Stimulated activated CD4-positive, alpha-beta T cell treated with anti-CD3 and anti-CD28 coated beads, Interleukin-15, amount 100 ng/mL, for 48 hours (primary cell): ENCODE measurements at regions not wholly inside any gene's neighbourhood (a gene's known extent, or its start where the extent isn't known, plus 50 kb on each side); places are given as distances from the start of the nearest gene placed in this dataset.

Source experiments
- DNase-seq, 2 donors: peaks; one replicate each; pipeline ENCODE4 v3.0.0-alpha.2; 2020; ENCODE audit warnings: low read depth in 2 of 2

GRCh38 chr18:34978533-34978893, 62.7 kb upstream of the MAPRE2 start:
- no peak for DNase-seq

GRCh38 chr18:34978953-34979608, 62.1 kb upstream of the MAPRE2 start:
- peak; percentile 58 to 69 for DNase-seq

- no peak for DNase-seq
Observed at GRCh38 chr18:34981487-34981886, 59.7 kb upstream of the MAPRE2 start.

GRCh38 chr18:34985963-34986362, 55.2 kb upstream of the MAPRE2 start:
- no peak for DNase-seq

GRCh38 chr18:34990597-34990996, 50.6 kb upstream of the MAPRE2 start:
- DNase-seq, result no peak

- DNase-seq, result no peak
Observed at GRCh38 chr18:34991152-34991551, 50.1 kb upstream of the MAPRE2 start.
